GM18858 (cell line): ENCODE measurements at regions not wholly inside any gene's neighbourhood (a gene's known extent, or its start where the extent isn't known, plus 50 kb on each side); places are given as distances from the start of the nearest gene placed in this dataset.

Experiments
- ATAC-seq: cut with Tn5 transposase; IDR thresholded peaks from one replicate; pipeline ENCODE4 v1.9.1; 2021; ENCODE audit not compliant: unreplicated experiment

GRCh38 chr6:168981187-168981586 lies 272.5 kb downstream of the THBS2 start:
- ATAC-seq, result no peak

- ATAC-seq, result no peak
Observed at GRCh38 chr6:168979254-168979653, 274.4 kb downstream of the THBS2 start.

GRCh38 chr6:168972128-168972527 lies 281.5 kb downstream of the THBS2 start:
- no peak for ATAC-seq

- no peak for ATAC-seq
Observed at GRCh38 chr6:168971549-168971948, 282.1 kb downstream of the THBS2 start.

GRCh38 chr6:168968801-168969200 lies 284.8 kb downstream of the THBS2 start:
- ATAC-seq, result no peak

GRCh38 chr6:168968228-168968627 lies 285.4 kb downstream of the THBS2 start:
- ATAC-seq, result no peak

GRCh38 chr6:168967281-168967925 lies 286.2 kb downstream of the THBS2 start:
- ATAC-seq, result no peak

GRCh38 chr6:168964138-168964835 lies 289.4 kb downstream of the THBS2 start:
- no peak for ATAC-seq

GRCh38 chr6:168962886-168963285 lies 290.8 kb downstream of the THBS2 start:
- ATAC-seq, result no peak

- ATAC-seq, result no peak
Observed at GRCh38 chr6:168961264-168961656, 292.4 kb downstream of the THBS2 start.

GRCh38 chr6:168960551-168961263 lies 292.9 kb downstream of the THBS2 start:
- ATAC-seq, result no peak

GRCh38 chr6:168959696-168960095 lies 293.9 kb downstream of the THBS2 start:
- ATAC-seq, result no peak

GRCh38 chr6:168956884-168957730 lies 296.5 kb downstream of the THBS2 start:
- peak; percentile 77 for ATAC-seq

- no peak for ATAC-seq
Observed at GRCh38 chr6:168956141-168956838, 297.4 kb downstream of the THBS2 start.

- ATAC-seq, result no peak
Observed at GRCh38 chr6:168953461-168953860, 300.2 kb downstream of the THBS2 start.

GRCh38 chr6:168951217-168951616 lies 302.4 kb downstream of the THBS2 start:
- no peak for ATAC-seq

GRCh38 chr6:168950858-168951214 lies 302.8 kb downstream of the THBS2 start:
- ATAC-seq, result no peak

GRCh38 chr6:168949981-168950857 lies 303.4 kb downstream of the THBS2 start:
- ATAC-seq, result no peak

GRCh38 chr6:168948990-168949531 lies 304.6 kb downstream of the THBS2 start:
- no peak for ATAC-seq
